Right lobe of liver (tissue), 6 donors: ENCODE measurements at regions not wholly inside any gene's neighbourhood (a gene's known extent, or its start where the extent isn't known, plus 50 kb on each side); places are given as distances from the start of the nearest gene placed in this dataset.

Source experiments
- ATAC-seq, 4 donors: fragments of 200-7000 bp; cut with Tn5 transposase; one replicate each; pipeline ENCODE4 v1.9.1; 2020; ENCODE audit warnings: mild to moderate bottlenecking in 4 of 4, moderate library complexity in 4 of 4
- DNase-seq, 3 donors: peaks; one replicate each; pipeline ENCODE4 v3.0.0-alpha.2; 2020
- H3K27ac ChIP-seq, 3 donors: fragments of 200-600 bp; one replicate each; pipeline ENCODE4 v1.8.0; 2022
- H3K27me3 ChIP-seq, 2 donors: fragments of 200-600 bp; one replicate each; pipeline ENCODE4 v1.8.0; 2022
- H3K36me3 ChIP-seq, 4 donors: fragments of 200-600 bp; sonication (generic) in 1 of 4; one replicate each; pipeline versions ENCODE4 v1.5.1 to v1.8.0; 2017 to 2022; ENCODE audit warnings: control low read depth in 1 of 4
- H3K4me1 ChIP-seq, 4 donors: fragments of 200-600 bp; sonication (generic) in 1 of 4; one replicate each; pipeline versions ENCODE4 v1.5.1 to v1.8.0; 2017 to 2022; ENCODE audit warnings: control low read depth in 1 of 4
- H3K4me3 ChIP-seq, 3 donors: fragments of 200-600 bp; one replicate each; pipeline ENCODE4 v1.8.0; 2022
- H3K9me3 ChIP-seq, 4 donors: fragments of 200-600 bp; sonication (generic) in 1 of 4; one replicate each; pipeline versions ENCODE4 v1.5.1 to v1.8.0; 2017 to 2022; ENCODE audit warnings: control low read depth in 1 of 4
- POLR2A ChIP-seq: fragments of 450-650 bp; IDR thresholded peaks from one replicate; pipeline ENCODE4 v1.6.1; 2017; ENCODE audit warnings: antibody characterized with exemption, mild to moderate bottlenecking
- WGBS: methylation state at CpG from one replicate; pipeline ENCODE4 v1.1.6; 2018; ENCODE audit warnings: low coverage, low lambda C conversion rate; ENCODE audit not compliant: insufficient coverage; ENCODE audit errors: missing lambda C conversion rate; 5-methylcytosine and 5-hydroxymethylcytosine counted together
- intact Hi-C, 2 donors: fragments of 100-400 bp; cut with DNase I; formaldehyde crosslinking; loops; one replicate each; pipeline versions ENCODE4 v1.11.2 to v1.14.1; 2022
- TF ChIP-seq, protein P1 (sequence below), 4 donors: fragments of 200-600 bp in 3 of 4; fragments of 450-650 bp in 1 of 4; IDR thresholded peaks; one replicate each; pipeline versions ENCODE4 v1.5.1 to v1.8.0; 2016 to 2022; ENCODE audit warnings: antibody characterized with exemption in 4 of 4, mild to moderate bottlenecking in 2 of 4
- donor health status: DM: no; HTN: yes; CAD: no.
- donor health status: DM: no; HTN: no; CAD: no.
- donor health status: DM: no; HTN: no; CAD: no.
- donor health status: DM: no; HTN: yes; CAD: no.
- donor health status: DM: no; HTN: yes; CAD: no.

DNA sequence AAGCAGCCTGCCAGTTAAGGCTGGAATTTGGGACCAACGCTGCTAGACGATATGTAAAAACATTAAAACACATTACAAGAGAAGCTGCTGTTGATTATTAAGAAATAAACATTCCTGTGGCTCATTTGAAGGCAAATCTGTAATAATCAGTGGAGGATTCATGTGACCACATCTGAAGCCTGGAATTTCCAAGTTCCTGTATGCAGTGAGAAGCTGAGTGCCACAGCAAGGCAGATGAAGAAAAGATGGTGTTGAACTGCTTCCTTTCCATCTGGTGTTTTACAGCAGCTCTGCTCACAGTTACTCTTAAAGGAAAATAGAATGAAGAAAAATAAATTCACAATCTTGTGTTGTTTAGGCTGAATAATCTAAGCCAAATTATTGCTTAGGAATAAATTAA is 139.3 kb upstream of the ROBO2 start:
- intact Hi-C loops = no loop called here
- no peak for ATAC-seq

DNA sequence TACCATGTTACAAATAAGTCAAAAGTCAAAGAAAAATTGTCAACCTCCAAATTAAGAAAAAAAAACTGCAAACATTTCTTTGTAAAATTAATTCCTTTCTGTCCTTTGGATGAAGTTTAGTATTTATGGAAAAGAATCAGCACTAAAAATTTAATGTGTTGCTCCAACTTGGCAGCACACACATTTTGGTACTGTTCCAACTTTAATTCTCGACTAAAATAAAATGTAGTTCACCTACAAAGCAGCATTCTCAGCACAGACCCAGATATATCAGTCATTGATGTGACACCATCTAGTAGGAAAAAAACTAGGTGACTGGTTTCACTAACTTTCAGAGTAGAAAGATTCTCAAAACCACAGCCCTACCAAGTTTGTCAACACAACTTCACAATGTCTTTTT is 131.7 kb upstream of the ROBO2 start:
- TF ChIP-seq, protein P1, sequence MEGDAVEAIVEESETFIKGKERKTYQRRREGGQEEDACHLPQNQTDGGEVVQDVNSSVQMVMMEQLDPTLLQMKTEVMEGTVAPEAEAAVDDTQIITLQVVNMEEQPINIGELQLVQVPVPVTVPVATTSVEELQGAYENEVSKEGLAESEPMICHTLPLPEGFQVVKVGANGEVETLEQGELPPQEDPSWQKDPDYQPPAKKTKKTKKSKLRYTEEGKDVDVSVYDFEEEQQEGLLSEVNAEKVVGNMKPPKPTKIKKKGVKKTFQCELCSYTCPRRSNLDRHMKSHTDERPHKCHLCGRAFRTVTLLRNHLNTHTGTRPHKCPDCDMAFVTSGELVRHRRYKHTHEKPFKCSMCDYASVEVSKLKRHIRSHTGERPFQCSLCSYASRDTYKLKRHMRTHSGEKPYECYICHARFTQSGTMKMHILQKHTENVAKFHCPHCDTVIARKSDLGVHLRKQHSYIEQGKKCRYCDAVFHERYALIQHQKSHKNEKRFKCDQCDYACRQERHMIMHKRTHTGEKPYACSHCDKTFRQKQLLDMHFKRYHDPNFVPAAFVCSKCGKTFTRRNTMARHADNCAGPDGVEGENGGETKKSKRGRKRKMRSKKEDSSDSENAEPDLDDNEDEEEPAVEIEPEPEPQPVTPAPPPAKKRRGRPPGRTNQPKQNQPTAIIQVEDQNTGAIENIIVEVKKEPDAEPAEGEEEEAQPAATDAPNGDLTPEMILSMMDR (IDR thresholded peaks at IDR 0.05) = no peak
- no peak for TF ChIP-seq POLR2A
- no peak overlapping the region for H3K27ac ChIP-seq
- H3K4me3 ChIP-seq = no peak overlapping the region
- DNase-seq = no peak
- H3K4me1 ChIP-seq = no peaks in the 10 kb centered on the region
- 25% methylated on average over 1 of the region's 1 CpG for WGBS
- no peaks in the 10 kb centered on the region for H3K27me3 ChIP-seq
- intact Hi-C loops = no loop called here
- no peaks in the 10 kb centered on the region for H3K9me3 ChIP-seq
- H3K36me3 ChIP-seq = no peaks in the 10 kb centered on the region
- no peak for ATAC-seq

More for the DNA sequence above, 139.3 kb upstream of the ROBO2 start:
- no peaks in the 10 kb centered on the region for H3K4me1 ChIP-seq
- H3K4me3 ChIP-seq = no peak overlapping the region
- 100% methylated on average over 2 of the region's 2 CpGs for WGBS
- H3K27me3 ChIP-seq = no peaks in the 10 kb centered on the region
- H3K9me3 ChIP-seq = no peaks in the 10 kb centered on the region
- no peak for DNase-seq
- no peak for TF ChIP-seq POLR2A
- TF ChIP-seq, protein P1 (IDR thresholded peaks at IDR 0.05) = no peak
- no peak overlapping the region for H3K27ac ChIP-seq
- H3K36me3 ChIP-seq = no peaks in the 10 kb centered on the region

DNA sequence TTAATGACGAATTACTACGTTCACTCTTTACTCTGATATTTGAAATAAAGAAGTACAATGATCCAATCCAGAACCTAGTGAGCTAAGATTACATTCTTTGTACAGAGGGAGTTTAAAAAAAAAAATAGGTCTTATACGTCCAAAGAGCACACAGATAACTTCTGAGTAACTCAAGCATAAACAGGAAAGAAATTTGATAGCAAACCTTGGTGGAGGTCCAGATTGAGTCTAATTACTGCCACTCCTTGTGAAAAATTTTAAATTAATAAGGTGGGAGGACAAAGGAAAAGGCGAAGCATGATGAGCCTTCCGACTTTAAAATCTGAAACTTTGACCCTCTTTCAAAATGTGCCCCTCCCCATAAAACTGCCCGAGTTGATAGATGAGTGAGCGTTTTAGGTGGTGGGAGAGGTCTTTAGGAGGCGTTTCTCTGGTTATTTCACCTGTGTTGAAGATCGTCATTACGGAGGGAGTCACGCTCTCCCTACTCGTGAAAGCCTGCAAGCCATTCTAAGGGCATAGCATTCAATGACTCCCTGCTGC is 127.0 kb upstream of the ROBO2 start:
- DNase-seq (no peak), ATAC-seq (peak in 1 of 4 donors; percentile 30)
- H3K27me3 ChIP-seq = no peaks in the 10 kb centered on the region
- 57% methylated on average over 11 of the region's 12 CpGs for WGBS
- H3K27ac ChIP-seq = no peak overlapping the region
- intact Hi-C loops = no loop called here
- no peak for TF ChIP-seq POLR2A
- TF ChIP-seq, protein P1 (IDR thresholded peaks at IDR 0.05) = no peak
- no peaks in the 10 kb centered on the region for H3K9me3 ChIP-seq
- H3K4me3 ChIP-seq = no peak overlapping the region
- H3K4me1 ChIP-seq = no peaks in the 10 kb centered on the region
- H3K36me3 ChIP-seq = no peaks in the 10 kb centered on the region

DNA sequence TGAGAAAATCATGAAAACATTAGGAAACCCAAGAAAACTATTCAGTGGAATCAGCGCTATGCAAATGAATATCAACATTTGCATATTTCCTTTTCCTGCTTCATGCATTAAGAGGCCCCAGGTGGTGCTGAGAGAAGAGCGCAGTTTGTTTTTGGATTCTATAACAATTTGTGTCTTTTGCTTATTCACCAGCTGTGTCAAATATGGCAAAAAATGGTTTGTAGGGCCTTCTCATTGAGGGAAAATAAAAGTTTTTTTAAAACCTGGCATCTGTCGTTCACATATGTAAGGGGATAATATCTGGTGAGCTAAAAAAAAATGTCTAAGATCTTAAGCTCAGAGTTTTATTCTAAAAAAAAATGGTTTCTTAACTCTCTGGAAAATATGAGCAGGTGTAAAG is 122.5 kb upstream of the ROBO2 start:
- Histone ChIP-seq H3K27me3 (no peaks in the 10 kb centered on the region), H3K4me3 (no peak overlapping the region), H3K9me3 (no peaks in the 10 kb centered on the region), H3K36me3 (no peaks in the 10 kb centered on the region), H3K27ac (no peak overlapping the region), H3K4me1 (no peaks in the 10 kb centered on the region)
- DNase-seq = no peak
- intact Hi-C loops = no loop called here
- 83% methylated on average over 3 of the region's 3 CpGs for WGBS
- no peak for ATAC-seq
- TF ChIP-seq POLR2A = no peak
- TF ChIP-seq, protein P1 (IDR thresholded peaks at IDR 0.05) = no peak

DNA sequence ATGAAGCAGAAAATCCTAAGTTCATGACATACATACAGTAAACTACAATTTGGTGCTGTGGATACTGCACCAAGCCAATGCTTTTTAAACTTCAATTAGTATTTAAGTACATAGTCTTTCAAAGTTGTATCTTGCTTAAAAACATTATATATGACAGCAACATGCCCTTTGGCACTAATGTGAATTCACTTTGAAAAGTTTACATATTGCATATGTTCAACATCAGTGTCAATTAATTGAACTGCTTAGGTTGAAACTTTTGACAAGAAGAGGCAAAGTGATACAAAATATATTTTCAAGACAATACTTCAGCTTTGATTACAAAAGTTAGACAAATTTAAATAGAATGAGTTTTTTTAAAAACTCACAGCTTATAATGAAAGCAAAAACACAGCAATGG is 119.4 kb upstream of the ROBO2 start:
- no peak for ATAC-seq
- intact Hi-C loops = no loop called here
- H3K36me3 ChIP-seq = no peaks in the 10 kb centered on the region
- no peaks in the 10 kb centered on the region for H3K4me1 ChIP-seq
- H3K9me3 ChIP-seq = no peaks in the 10 kb centered on the region
- TF ChIP-seq POLR2A = no peak
- TF ChIP-seq, protein P1 (IDR thresholded peaks at IDR 0.05) = no peak
- no peak overlapping the region for H3K27ac ChIP-seq
- DNase-seq = no peak
- H3K4me3 ChIP-seq = no peak overlapping the region
- H3K27me3 ChIP-seq = no peaks in the 10 kb centered on the region
